Keratinocyte (primary cell): ENCODE measurements at regions not wholly inside any gene's neighbourhood (a gene's known extent, or its start where the extent isn't known, plus 50 kb on each side); places are given as distances from the start of the nearest gene placed in this dataset.

ENCODE experiments used
- DNase-seq: peaks from one replicate; pipeline ENCODE4 v3.0.0-alpha.2; 2011; ENCODE audit warnings: low read depth, missing footprints, low spot score
- FAIRE-seq: peaks from 2 replicates; lab custom pipeline; 2011; peaks lifted over from hg19 to GRCh38; lab: Jason Lieb, UNC
- H2AFZ ChIP-seq: 2 replicates; pipeline ENCODE4 v1.6.0; 2012; ENCODE audit warnings: low read length, control low read depth, inconsistent platforms; ENCODE audit not compliant: control insufficient read depth
- H3K27ac ChIP-seq: 2 replicates; pipeline ENCODE4 v1.5.1; 2011; ENCODE audit warnings: low read length; ENCODE audit not compliant: control insufficient read depth, insufficient read depth
- H3K27me3 ChIP-seq: 3 replicates; pipeline ENCODE4 v1.6.0; 2011; ENCODE audit warnings: low read length; ENCODE audit not compliant: control insufficient read depth, insufficient read depth; ENCODE audit errors: extremely low read depth
- H3K36me3 ChIP-seq, 2 experiments: 2 replicates in 1 of 2; 3 replicates in 1 of 2; pipeline ENCODE4 v1.5.1; 2011; ENCODE audit warnings: low read length in 2 of 2, mild to moderate bottlenecking in 1 of 2; ENCODE audit not compliant: control insufficient read depth in 2 of 2, insufficient read depth in 2 of 2; ENCODE audit errors: extremely low read depth in 1 of 2
- H3K4me1 ChIP-seq: 3 replicates; pipeline ENCODE4 v1.5.1; 2011; ENCODE audit warnings: low read length; ENCODE audit not compliant: control insufficient read depth, insufficient read depth; ENCODE audit errors: extremely low read depth
- H3K4me2 ChIP-seq: 3 replicates; pipeline ENCODE4 v1.6.0; 2011; ENCODE audit warnings: low read depth, low read length; ENCODE audit not compliant: control insufficient read depth, insufficient read depth; ENCODE audit errors: extremely low read depth
- H3K4me3 ChIP-seq, 3 experiments: fragments of 200-600 bp in 1 of 3; sonication (generic) in 1 of 3; 2 replicates in 2 of 3; 3 replicates in 1 of 3; pipeline ENCODE4 v1.5.1; 2011 to 2016; ENCODE audit warnings: low read length in 3 of 3, mild to moderate bottlenecking in 3 of 3, control low read depth in 2 of 3, inconsistent platforms in 1 of 3, low read depth in 1 of 3, mixed read lengths in 1 of 3, mixed run types in 1 of 3, moderate library complexity in 1 of 3; ENCODE audit not compliant: control insufficient read depth in 2 of 3, insufficient read depth in 2 of 3; ENCODE audit errors: extremely low read depth in 1 of 3
- H3K79me2 ChIP-seq: 2 replicates; pipeline ENCODE4 v1.6.0; 2012; ENCODE audit warnings: low read length; ENCODE audit not compliant: control insufficient read depth, insufficient read depth
- H3K9ac ChIP-seq: 3 replicates; pipeline ENCODE4 v1.6.0; 2011; ENCODE audit warnings: low read length; ENCODE audit not compliant: control insufficient read depth, insufficient read depth; ENCODE audit errors: extremely low read depth
- H3K9me1 ChIP-seq: 3 replicates; pipeline ENCODE4 v1.6.0; 2011; ENCODE audit warnings: low read length; ENCODE audit not compliant: control insufficient read depth, insufficient read depth; ENCODE audit errors: extremely low read depth
- H3K9me3 ChIP-seq: 2 replicates; pipeline ENCODE4 v1.5.1; 2012; ENCODE audit warnings: low read depth, low read length; ENCODE audit not compliant: control insufficient read depth
- H4K20me1 ChIP-seq: 3 replicates; pipeline ENCODE4 v1.6.0; 2011; ENCODE audit warnings: low read length; ENCODE audit not compliant: control insufficient read depth, insufficient read depth; ENCODE audit errors: extremely low read depth
- EZH2 ChIP-seq: IDR thresholded peaks from one replicate; pipeline ENCODE4 v1.6.1; 2012; ENCODE audit warnings: inconsistent platforms, mild to moderate bottlenecking, low read length, moderate library complexity
- dilution Hi-C: fragments of 300-500 bp; cut with MboI; formaldehyde crosslinking; loops from one replicate; pipeline ENCODE4 v1.7.0; 2020; ENCODE audit warnings: low sequenced_read_pairs; ENCODE audit not compliant: extremely low pct_ligation_motif_present
- TF ChIP-seq, protein P1 (sequence below), 3 experiments: IDR thresholded peaks in 1 of 3; conservative IDR thresholded peaks in 1 of 3; optimal IDR thresholded peaks in 1 of 3; 2 replicates in 2 of 3; 3 replicates in 1 of 3; pipeline versions ENCODE3 to v1.5.1; 2011; ENCODE audit warnings: low read length in 3 of 3, mild to moderate bottlenecking in 3 of 3, moderate library complexity in 2 of 3, control low read depth in 1 of 3, inconsistent platforms in 1 of 3; ENCODE audit not compliant: insufficient read depth in 2 of 3; ENCODE audit errors: extremely low read depth in 1 of 3

DNA sequence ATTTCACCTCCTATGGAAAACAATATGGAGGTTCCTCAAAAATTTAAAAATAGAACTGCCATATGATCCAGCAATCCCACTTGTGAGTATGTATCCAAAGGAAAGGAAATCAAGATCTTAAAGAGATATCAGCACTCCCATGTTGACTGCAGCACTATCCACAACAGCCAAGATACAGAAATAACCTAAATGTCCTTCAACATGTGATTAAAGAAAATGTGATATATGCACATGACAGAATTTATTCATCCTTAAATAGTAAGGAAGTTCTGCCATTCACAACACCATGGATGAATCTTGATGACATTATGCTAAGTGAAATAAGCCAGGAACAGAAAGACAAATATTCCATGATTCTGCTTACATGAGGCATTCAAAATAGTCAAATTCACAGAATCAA is 303.6 kb upstream of the LRRN1 start:
- no peak overlapping the region for H3K27ac ChIP-seq
- dilution Hi-C loops, result no loop called here
- no peak for DNase-seq
- H3K79me2 ChIP-seq, result no peaks in the 10 kb centered on the region
- no peaks in the 10 kb centered on the region for H3K9me3 ChIP-seq
- no peak overlapping the region for H3K9ac ChIP-seq
- TF ChIP-seq, protein P1, sequence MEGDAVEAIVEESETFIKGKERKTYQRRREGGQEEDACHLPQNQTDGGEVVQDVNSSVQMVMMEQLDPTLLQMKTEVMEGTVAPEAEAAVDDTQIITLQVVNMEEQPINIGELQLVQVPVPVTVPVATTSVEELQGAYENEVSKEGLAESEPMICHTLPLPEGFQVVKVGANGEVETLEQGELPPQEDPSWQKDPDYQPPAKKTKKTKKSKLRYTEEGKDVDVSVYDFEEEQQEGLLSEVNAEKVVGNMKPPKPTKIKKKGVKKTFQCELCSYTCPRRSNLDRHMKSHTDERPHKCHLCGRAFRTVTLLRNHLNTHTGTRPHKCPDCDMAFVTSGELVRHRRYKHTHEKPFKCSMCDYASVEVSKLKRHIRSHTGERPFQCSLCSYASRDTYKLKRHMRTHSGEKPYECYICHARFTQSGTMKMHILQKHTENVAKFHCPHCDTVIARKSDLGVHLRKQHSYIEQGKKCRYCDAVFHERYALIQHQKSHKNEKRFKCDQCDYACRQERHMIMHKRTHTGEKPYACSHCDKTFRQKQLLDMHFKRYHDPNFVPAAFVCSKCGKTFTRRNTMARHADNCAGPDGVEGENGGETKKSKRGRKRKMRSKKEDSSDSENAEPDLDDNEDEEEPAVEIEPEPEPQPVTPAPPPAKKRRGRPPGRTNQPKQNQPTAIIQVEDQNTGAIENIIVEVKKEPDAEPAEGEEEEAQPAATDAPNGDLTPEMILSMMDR (optimal IDR thresholded peaks at IDR 0.05 in 1 of 3, IDR thresholded peaks at IDR 0.05 in 1 of 3, conservative IDR thresholded peaks at IDR 0.05 in 1 of 3; ENCODE audit: extremely low read depth in 1 of 3, insufficient read depth in 2 of 3, low read length in 3 of 3), result no peak
- TF ChIP-seq EZH2, result no peak
- no peak for FAIRE-seq
- no peaks in the 10 kb centered on the region for H3K9me1 ChIP-seq
- no peaks in the 10 kb centered on the region for H3K36me3 ChIP-seq
- no peak overlapping the region for H3K4me3 ChIP-seq
- no peaks in the 10 kb centered on the region for H3K4me1 ChIP-seq
- no peaks in the 10 kb centered on the region for H4K20me1 ChIP-seq
- H3K4me2 ChIP-seq, result no peak overlapping the region
- H3K27me3 ChIP-seq, result no peaks in the 10 kb centered on the region
- no peak overlapping the region for H2AFZ ChIP-seq

DNA sequence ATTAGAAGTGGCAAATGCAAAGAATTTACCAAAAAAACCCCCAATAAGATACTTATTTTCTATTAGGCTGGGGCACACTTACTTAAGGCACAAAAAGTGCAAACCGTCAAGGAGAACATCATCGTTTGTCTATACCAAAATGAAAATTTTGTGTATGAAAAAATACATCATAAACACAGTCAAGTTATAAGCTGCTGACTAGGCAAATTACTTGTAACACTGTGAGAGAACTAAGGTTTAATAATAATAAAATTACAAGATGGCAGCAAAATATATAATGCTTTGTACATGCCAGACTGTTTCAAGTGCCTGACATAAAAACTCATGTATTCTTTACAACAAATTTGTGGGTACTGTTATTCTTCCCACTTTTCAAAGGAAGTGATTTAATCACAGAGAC is 297.2 kb upstream of the CRBN start:
- Histone ChIP-seq H3K79me2 (no peaks in the 10 kb centered on the region), H3K36me3 (no peaks in the 10 kb centered on the region), H3K4me3 (no peak overlapping the region), H2AFZ (no peak overlapping the region), H3K9ac (no peak overlapping the region), H3K4me1 (no peaks in the 10 kb centered on the region), H3K9me3 (no peaks in the 10 kb centered on the region), H3K4me2 (no peak overlapping the region), H3K27me3 (no peaks in the 10 kb centered on the region), H4K20me1 (no peaks in the 10 kb centered on the region), H3K27ac (no peak overlapping the region), H3K9me1 (no peaks in the 10 kb centered on the region)
- FAIRE-seq (no peak), DNase-seq (no peak)
- dilution Hi-C loops, result no loop called here
- TF ChIP-seq, protein P1 (optimal IDR thresholded peaks at IDR 0.05 in 1 of 3, IDR thresholded peaks at IDR 0.05 in 1 of 3, conservative IDR thresholded peaks at IDR 0.05 in 1 of 3; ENCODE audit: extremely low read depth in 1 of 3, insufficient read depth in 2 of 3, low read length in 3 of 3), result no peak
- no peak for TF ChIP-seq EZH2
